GM12873 (cell line): ENCODE measurements at regions not wholly inside any gene's neighbourhood (a gene's known extent, or its start where the extent isn't known, plus 50 kb on each side); places are given as distances from the start of the nearest gene placed in this dataset.

ENCODE experiments used
- CTCF ChIP-seq: IDR thresholded peaks from 2 replicates; pipeline ENCODE4 v1.5.1; 2012; ENCODE audit warnings: low read depth, mild to moderate bottlenecking, moderate library complexity, low read length, control low read depth; ENCODE audit not compliant: insufficient read depth; ENCODE audit errors: missing control alignments

GRCh38 chr16:5231246-5231759, 133.7 kb upstream of the EEF2KMT start:
- TF ChIP-seq CTCF = no peak

GRCh38 chr16:5228369-5228768, 130.8 kb upstream of the EEF2KMT start:
- TF ChIP-seq CTCF = no peak

DNA sequence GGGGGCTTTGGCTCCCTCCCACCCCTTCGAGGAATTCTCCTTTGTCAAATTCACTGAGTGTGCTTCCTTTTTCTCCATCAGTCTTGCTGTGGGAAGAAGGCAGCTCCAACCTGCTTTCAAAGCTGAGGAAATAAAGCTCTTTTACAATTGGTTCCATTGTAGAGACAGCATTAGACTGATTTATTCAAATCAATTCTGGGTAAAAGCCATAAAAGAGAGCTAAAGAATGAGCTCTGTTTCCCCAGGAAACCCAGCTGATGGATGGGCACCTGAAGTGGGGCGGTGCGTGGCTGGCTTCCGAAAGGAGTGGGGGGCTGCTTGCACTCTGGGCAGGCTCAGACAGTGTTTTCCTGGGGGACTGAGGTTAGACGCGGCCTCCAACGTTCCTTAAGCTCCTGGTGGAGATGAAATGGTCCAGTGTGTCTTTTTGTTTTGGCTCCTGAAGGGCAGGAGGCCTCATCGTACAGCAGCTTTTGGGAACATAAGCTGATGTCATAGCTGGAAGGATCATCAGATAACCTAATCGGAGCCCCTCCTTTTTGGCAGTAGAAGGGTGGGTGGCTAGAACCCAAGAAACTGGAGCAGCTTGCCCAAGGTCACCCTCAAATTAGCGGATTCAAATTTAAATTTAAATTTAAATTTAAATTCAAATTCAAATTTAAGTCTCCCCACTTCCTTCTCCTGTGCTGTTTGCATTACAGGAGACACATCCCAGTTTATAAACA, 128.5 kb upstream of the EEF2KMT start:
- TF ChIP-seq CTCF = no peak

DNA sequence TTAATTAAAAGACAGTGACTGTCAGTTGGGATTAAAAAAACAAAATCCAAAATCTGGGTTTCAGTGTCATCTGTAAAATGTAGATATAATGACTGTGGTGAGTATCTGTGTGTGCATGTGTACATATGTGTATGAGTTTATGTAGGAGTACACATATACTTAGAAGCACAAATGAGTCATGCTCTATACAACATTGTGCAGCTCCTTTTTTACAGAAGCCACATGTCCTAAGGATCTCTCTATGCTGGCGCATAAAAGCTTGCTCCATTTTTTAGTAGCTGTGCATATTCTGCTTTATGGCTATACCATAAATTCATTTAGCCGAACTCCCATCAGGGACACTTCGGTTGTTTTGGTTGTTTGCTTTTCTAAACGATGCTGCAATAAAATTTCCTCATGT, 125.2 kb upstream of the EEF2KMT start:
- no peak for TF ChIP-seq CTCF

- TF ChIP-seq CTCF = no peak
Observed at GRCh38 chr16:5220705-5221104, 123.1 kb upstream of the EEF2KMT start.

GRCh38 chr16:5216441-5217080, 119.0 kb upstream of the EEF2KMT start:
- TF ChIP-seq CTCF = no peak

GRCh38 chr16:5215901-5216300, 118.3 kb upstream of the EEF2KMT start:
- TF ChIP-seq CTCF = no peak
